Loucy (cell line): ENCODE measurements at regions not wholly inside any gene's neighbourhood (a gene's known extent, or its start where the extent isn't known, plus 50 kb on each side); places are given as distances from the start of the nearest gene placed in this dataset.

Experiments
- EZH2phosphoT487 ChIP-seq: fragments of 200-600 bp; IDR thresholded peaks from 2 replicates; pipeline ENCODE4 v1.6.1; 2018; ENCODE audit warnings: antibody characterized with exemption, mild to moderate bottlenecking, moderate library complexity, borderline replicate concordance
- TF ChIP-seq, protein P1 (sequence below): fragments of 200-600 bp; sonication (generic); conservative IDR thresholded peaks from 2 replicates; pipeline ENCODE4 v1.5.1; 2014; ENCODE audit warnings: mild to moderate bottlenecking, antibody characterized with exemption, low read length

DNA sequence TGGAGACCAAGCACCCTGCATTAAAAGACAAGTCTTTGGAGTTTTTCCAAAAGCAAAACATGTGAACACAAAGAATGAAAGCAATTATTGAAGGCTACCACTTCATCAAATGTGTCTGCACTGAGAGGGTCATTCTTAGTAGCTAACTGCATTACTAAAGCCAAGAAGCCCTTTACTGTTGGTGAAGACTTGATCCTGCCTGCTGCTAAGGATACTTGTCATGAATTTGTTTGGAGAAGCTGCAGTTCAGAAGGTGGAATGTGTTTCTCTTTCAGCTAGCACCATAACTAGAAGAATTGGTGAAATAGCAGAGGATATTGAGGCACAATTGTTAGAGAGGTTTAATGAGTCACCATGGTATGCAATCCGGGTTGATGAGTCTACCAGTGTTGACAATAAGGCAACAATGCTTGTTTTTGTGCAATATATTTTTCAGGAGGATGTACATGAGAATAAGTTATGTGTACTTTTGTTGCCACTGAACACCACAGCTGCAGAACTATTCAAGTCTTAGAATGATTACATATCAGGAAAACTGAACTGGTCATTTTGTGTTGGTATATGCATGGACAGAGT is 457.3 kb upstream of the ISX start:
- TF ChIP-seq, protein P1, sequence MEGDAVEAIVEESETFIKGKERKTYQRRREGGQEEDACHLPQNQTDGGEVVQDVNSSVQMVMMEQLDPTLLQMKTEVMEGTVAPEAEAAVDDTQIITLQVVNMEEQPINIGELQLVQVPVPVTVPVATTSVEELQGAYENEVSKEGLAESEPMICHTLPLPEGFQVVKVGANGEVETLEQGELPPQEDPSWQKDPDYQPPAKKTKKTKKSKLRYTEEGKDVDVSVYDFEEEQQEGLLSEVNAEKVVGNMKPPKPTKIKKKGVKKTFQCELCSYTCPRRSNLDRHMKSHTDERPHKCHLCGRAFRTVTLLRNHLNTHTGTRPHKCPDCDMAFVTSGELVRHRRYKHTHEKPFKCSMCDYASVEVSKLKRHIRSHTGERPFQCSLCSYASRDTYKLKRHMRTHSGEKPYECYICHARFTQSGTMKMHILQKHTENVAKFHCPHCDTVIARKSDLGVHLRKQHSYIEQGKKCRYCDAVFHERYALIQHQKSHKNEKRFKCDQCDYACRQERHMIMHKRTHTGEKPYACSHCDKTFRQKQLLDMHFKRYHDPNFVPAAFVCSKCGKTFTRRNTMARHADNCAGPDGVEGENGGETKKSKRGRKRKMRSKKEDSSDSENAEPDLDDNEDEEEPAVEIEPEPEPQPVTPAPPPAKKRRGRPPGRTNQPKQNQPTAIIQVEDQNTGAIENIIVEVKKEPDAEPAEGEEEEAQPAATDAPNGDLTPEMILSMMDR, result no peak
- no peak for TF ChIP-seq EZH2phosphoT487
